Bronchial epithelial cell (primary cell): ENCODE measurements at regions not wholly inside any gene's neighbourhood (a gene's known extent, or its start where the extent isn't known, plus 50 kb on each side); places are given as distances from the start of the nearest gene placed in this dataset.

ENCODE experiments used
- DNase-seq: peaks from one replicate; pipeline ENCODE4 v3.0.0-alpha.2; 2010; ENCODE audit warnings: low read depth
- FAIRE-seq: peaks from 2 replicates; lab custom pipeline; 2011; peaks lifted over from hg19 to GRCh38; lab: Jason Lieb, UNC
- H3K27me3 ChIP-seq: 2 replicates; pipeline ENCODE4 v1.5.1; 2011; ENCODE audit warnings: low read length; ENCODE audit not compliant: control insufficient read depth, insufficient read depth
- H3K36me3 ChIP-seq: 2 replicates; pipeline ENCODE4 v1.5.1; 2011; ENCODE audit warnings: low read length; ENCODE audit not compliant: control insufficient read depth, insufficient read depth
- H3K4me3 ChIP-seq: 2 replicates; pipeline ENCODE4 v1.5.1; 2011; ENCODE audit warnings: mild to moderate bottlenecking, low read depth, low read length, control low read depth
- TF ChIP-seq, protein P1 (sequence below): IDR thresholded peaks from 2 replicates; pipeline ENCODE4 v1.5.1; 2011; ENCODE audit warnings: mild to moderate bottlenecking, moderate library complexity, low read length, control low read depth, inconsistent platforms; ENCODE audit not compliant: insufficient read depth, severe bottlenecking

DNA sequence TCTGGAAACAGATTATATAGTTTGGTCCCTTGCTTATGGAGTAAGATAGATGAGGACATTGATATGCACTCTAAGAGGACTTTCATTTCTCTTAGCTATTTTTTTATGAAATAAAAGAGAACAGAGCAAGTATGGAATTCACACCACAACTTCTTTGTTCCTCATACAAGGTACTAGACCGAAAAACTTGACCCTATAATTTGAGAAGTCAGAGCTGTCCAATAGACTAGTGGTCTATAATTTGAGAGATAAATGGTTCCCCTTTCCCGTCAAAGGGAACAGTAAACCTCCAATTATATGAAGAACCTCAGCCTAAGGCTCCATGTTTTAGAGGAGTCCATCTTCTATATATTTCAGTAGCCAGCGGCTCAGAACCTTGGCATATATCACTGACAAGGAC, 58.5 kb upstream of the HIF1A start:
- H3K4me3 ChIP-seq: no peak overlapping the region
- DNase-seq: no peak
- no peaks in the 10 kb centered on the region for H3K36me3 ChIP-seq
- H3K27me3 ChIP-seq: no peaks in the 10 kb centered on the region
- TF ChIP-seq, protein P1, sequence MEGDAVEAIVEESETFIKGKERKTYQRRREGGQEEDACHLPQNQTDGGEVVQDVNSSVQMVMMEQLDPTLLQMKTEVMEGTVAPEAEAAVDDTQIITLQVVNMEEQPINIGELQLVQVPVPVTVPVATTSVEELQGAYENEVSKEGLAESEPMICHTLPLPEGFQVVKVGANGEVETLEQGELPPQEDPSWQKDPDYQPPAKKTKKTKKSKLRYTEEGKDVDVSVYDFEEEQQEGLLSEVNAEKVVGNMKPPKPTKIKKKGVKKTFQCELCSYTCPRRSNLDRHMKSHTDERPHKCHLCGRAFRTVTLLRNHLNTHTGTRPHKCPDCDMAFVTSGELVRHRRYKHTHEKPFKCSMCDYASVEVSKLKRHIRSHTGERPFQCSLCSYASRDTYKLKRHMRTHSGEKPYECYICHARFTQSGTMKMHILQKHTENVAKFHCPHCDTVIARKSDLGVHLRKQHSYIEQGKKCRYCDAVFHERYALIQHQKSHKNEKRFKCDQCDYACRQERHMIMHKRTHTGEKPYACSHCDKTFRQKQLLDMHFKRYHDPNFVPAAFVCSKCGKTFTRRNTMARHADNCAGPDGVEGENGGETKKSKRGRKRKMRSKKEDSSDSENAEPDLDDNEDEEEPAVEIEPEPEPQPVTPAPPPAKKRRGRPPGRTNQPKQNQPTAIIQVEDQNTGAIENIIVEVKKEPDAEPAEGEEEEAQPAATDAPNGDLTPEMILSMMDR: no peak
- no peak for FAIRE-seq

DNA sequence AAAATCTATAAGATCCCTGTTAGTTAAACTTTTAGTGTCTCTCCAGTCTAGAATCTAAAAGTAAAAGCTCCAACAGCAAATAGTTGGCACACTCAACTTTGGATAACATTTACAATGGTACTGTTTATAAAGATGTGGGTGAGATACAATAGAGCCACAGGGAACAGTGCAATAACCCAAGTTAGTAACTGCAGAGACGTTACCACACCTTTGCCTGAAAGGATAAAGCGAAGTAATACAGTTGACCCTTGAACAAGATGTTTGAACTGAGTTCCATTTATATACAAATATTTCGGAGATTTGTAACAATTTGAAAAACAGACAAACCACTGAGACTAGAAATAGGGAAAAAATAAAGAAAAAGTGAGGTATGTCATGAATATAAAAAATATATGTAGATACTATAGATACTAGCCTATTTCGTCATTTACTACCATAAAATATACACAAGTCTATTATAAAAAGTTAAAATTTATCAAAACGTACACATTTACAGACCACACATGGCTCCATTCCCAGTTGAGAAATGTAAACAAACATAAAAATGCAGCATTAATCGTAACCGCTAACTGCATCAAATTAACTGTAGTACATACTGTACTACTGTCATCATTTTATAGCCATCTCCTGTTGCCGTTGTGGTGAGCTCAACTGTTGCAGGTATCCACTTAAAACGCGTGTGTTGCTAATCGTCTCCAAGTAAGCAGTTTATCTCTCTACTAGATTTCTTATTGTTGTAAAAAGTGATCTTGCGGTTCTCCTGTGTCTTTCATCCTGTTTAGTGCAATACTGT, 56.5 kb upstream of the HIF1A start:
- no peak for DNase-seq
- H3K36me3 ChIP-seq: no peaks in the 10 kb centered on the region
- H3K4me3 ChIP-seq: no peak overlapping the region
- TF ChIP-seq, protein P1: no peak
- no peaks in the 10 kb centered on the region for H3K27me3 ChIP-seq
- no peak for FAIRE-seq

DNA sequence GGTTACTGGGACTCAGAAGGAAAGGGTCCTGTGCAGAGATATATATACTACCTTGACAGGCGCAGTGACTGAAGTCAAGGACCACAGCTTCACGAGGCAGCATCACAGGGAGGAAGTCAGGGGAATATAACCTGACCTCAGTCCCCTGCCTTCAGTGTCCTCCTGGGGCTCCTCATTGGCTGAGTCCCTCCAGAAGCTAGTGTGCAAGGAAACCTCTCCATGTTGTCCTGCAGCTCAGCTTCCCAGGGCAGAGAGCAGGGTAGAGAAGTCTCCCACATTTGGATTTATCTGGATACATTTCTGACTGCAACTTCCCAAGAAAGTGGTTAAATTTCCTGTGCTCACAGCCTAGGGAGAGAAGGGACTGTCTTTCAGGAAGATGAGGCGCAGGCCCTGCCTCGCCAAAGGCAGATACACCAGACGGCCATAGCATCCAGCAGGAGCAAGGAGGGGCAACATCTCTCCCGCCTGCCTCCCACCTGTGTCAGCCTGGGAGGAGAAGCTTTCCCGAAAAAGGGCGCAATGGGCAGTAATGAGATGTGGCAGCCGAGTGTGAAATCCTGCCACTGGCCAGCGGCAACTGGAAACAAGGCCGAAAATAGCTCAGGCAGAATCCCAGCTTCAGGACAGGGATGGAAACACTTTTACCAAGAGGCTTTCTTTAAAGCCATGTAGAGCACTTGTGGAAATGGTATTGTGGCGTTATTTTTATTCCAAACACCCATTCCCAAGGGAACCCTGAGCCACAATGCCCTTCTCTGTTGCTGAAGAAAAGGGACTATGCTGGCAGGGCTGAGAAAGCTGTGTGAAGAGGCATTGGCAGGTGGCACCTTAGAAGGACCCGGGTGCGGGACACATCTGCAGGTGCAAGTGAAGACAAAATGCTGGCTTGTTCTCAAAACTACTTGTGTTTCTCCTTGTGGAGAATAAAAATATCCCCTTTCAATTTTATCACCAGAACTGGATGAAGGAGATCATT, 54.9 kb upstream of the HIF1A start:
- Histone ChIP-seq H3K4me3 (no peak overlapping the region), H3K27me3 (no peaks in the 10 kb centered on the region), H3K36me3 (no peaks in the 10 kb centered on the region)
- DNase-seq (no peak), FAIRE-seq (no peak)
- TF ChIP-seq, protein P1: no peak

DNA sequence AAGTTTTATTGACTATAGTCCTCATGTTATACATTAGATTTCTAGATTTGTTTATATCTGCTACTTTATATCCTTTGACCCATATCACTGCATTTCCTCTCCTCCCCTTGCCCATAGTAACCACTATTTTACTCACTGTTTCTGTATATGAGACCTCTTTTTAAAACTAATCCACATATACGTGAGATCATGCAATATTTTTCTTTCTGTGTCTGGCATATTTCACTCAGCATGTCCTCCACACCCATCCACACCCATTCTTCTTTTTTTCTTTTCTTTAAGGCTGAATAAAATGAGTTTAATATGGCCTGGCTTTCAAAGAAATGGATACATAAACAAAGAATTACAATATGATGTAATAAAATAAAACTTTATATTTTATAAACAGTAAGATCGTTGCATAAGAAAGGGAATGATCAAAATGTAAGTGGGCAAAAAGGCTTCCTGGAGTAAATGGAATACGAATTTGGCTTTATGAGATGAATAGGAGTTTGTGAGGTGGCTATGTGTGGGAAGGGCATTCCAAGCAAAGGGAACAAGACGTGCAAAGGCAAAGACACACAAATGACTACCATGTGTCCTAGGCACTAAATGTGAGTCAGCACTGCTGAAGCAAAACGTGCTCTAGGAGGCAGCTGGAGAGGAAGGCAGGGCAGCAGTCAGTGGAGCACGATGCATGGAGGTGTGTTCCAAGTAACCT, 53.2 kb upstream of the HIF1A start:
- TF ChIP-seq, protein P1: no peak
- DNase-seq (peak; percentile 89), FAIRE-seq (no peak)
- no peak overlapping the region for H3K4me3 ChIP-seq
- H3K27me3 ChIP-seq: no peaks in the 10 kb centered on the region
- H3K36me3 ChIP-seq: no peaks in the 10 kb centered on the region

DNA sequence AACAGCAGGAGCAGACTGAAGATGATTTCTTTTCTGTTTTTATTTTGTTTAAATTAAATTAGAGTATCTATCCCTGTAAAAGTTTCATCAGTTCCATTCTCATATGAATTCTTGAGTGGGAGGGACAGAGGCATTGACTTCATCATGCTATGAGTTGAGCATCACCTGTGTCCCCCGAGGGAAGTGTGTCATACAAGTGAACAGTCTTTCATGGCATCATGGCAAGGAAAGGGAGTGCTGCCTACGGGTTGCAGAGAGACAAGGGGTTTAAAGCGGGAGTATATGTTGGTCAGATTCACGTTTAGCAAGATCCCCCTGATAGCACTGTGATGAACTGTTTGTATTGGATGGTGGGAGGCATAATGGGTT, 52.7 kb upstream of the HIF1A start:
- peak; percentile 66 for DNase-seq
- Histone ChIP-seq H3K27me3 (no peaks in the 10 kb centered on the region), H3K4me3 (no peak overlapping the region), H3K36me3 (no peaks in the 10 kb centered on the region)
- no peak for FAIRE-seq
- TF ChIP-seq, protein P1: no peak
